Liver (tissue), 8 donors: ENCODE measurements at regions not wholly inside any gene's neighbourhood (a gene's known extent, or its start where the extent isn't known, plus 50 kb on each side); places are given as distances from the start of the nearest gene placed in this dataset.

Experiments used
- DNase-seq: peaks from one replicate; pipeline ENCODE4 v3.0.0-alpha.2; 2017; ENCODE audit warnings: low spot score
- H3K27ac ChIP-seq, 2 donors: one replicate each; pipeline ENCODE4 v1.7.0; 2013; ENCODE audit warnings: inconsistent platforms in 2 of 2, low read length in 2 of 2, control low read depth in 1 of 2, low read depth in 1 of 2, mild to moderate bottlenecking in 1 of 2
- H3K27me3 ChIP-seq, 4 donors: one replicate each; pipeline versions ENCODE4 v1.6.1 to v1.7.0; 2013; ENCODE audit warnings: low read length in 3 of 4, inconsistent platforms in 1 of 4, mild to moderate bottlenecking in 1 of 4, moderate library complexity in 1 of 4; ENCODE audit not compliant: control insufficient read depth in 4 of 4, insufficient read depth in 4 of 4
- H3K36me3 ChIP-seq, 4 donors: one replicate each; pipeline versions ENCODE4 v1.6.1 to v1.7.0; 2013; ENCODE audit warnings: low read length in 3 of 4, mild to moderate bottlenecking in 3 of 4, low read depth in 1 of 4, moderate library complexity in 1 of 4; ENCODE audit not compliant: control insufficient read depth in 4 of 4, insufficient read depth in 3 of 4
- H3K4me1 ChIP-seq, 4 donors: one replicate each; pipeline versions ENCODE4 v1.6.1 to v1.7.0; 2013; ENCODE audit warnings: low read length in 3 of 4, mild to moderate bottlenecking in 3 of 4, moderate library complexity in 1 of 4; ENCODE audit not compliant: control insufficient read depth in 4 of 4, insufficient read depth in 4 of 4
- H3K4me3 ChIP-seq, 3 donors: one replicate each; pipeline versions ENCODE4 v1.6.1 to v1.7.0; 2013; ENCODE audit warnings: low read length in 3 of 3, control low read depth in 1 of 3, low read depth in 1 of 3, mild to moderate bottlenecking in 1 of 3
- H3K9ac ChIP-seq, 2 donors: one replicate each; pipeline ENCODE4 v1.7.0; 2013; ENCODE audit warnings: low read length in 2 of 2, mild to moderate bottlenecking in 2 of 2, moderate library complexity in 2 of 2, control low read depth in 1 of 2, low read depth in 1 of 2
- H3K9me3 ChIP-seq, 4 donors: one replicate each; pipeline versions ENCODE4 v1.6.1 to v1.7.0; 2013; ENCODE audit warnings: low read length in 3 of 4; ENCODE audit not compliant: control insufficient read depth in 4 of 4
- EGR1 ChIP-seq, 2 donors: IDR thresholded peaks; 2 replicates each; pipeline ENCODE4 v1.6.1; 2016 to 2018; ENCODE audit warnings: antibody characterized with exemption in 2 of 2, low read depth in 2 of 2
- FOXA1 ChIP-seq: IDR thresholded peaks from 2 replicates; pipeline ENCODE4 v1.6.1; 2016; ENCODE audit warnings: antibody characterized with exemption
- FOXA2 ChIP-seq: IDR thresholded peaks from 2 replicates; pipeline ENCODE4 v1.6.1; 2016; ENCODE audit warnings: antibody characterized with exemption
- GABPA ChIP-seq, 2 donors: IDR thresholded peaks in 1 of 2; conservative IDR thresholded peaks in 1 of 2; 2 replicates each; pipeline ENCODE4 v1.6.1; 2016; ENCODE audit warnings: antibody characterized with exemption in 2 of 2, mild to moderate bottlenecking in 1 of 2, moderate library complexity in 1 of 2
- HNF4A ChIP-seq, 2 donors: conservative IDR thresholded peaks; 2 replicates each; pipeline ENCODE4 v1.6.1; 2016; ENCODE audit warnings: antibody characterized with exemption in 2 of 2, mild to moderate bottlenecking in 2 of 2
- HNF4G ChIP-seq: IDR thresholded peaks from 2 replicates; pipeline ENCODE4 v1.6.1; 2016; ENCODE audit warnings: antibody characterized with exemption
- JUND ChIP-seq, 2 donors: IDR thresholded peaks; 2 replicates each; pipeline ENCODE4 v1.6.1; 2016; ENCODE audit warnings: antibody characterized with exemption in 2 of 2
- NR2F2 ChIP-seq: IDR thresholded peaks from 2 replicates; pipeline ENCODE4 v1.6.1; 2016; ENCODE audit warnings: antibody characterized with exemption
- RAD21 ChIP-seq, 2 donors: IDR thresholded peaks; 2 replicates each; pipeline ENCODE4 v1.6.1; 2016; ENCODE audit warnings: antibody characterized with exemption in 2 of 2, mild to moderate bottlenecking in 2 of 2
- RXRA ChIP-seq, 2 donors: IDR thresholded peaks; 2 replicates each; pipeline ENCODE4 v1.6.1; 2017 to 2018; ENCODE audit warnings: antibody characterized with exemption in 2 of 2, mild to moderate bottlenecking in 1 of 2
- SP1 ChIP-seq: IDR thresholded peaks from 2 replicates; pipeline ENCODE4 v1.6.1; 2018; ENCODE audit warnings: antibody characterized with exemption, mild to moderate bottlenecking
- TAF1 ChIP-seq: conservative IDR thresholded peaks from 2 replicates; pipeline ENCODE4 v1.6.1; 2016; ENCODE audit warnings: antibody characterized with exemption, mild to moderate bottlenecking
- YY1 ChIP-seq: IDR thresholded peaks from 2 replicates; pipeline ENCODE4 v1.6.1; 2016; ENCODE audit warnings: antibody characterized with exemption, mild to moderate bottlenecking
- WGBS: extraction: QIAGEN DNeasy Blood & Tissue Kit; methylation state at CpG from one replicate; pipeline ENCODE4 v1.1.7; 2013; 5-methylcytosine and 5-hydroxymethylcytosine counted together
- TF ChIP-seq, protein P1 (sequence below): IDR thresholded peaks from 2 replicates; pipeline ENCODE4 v1.6.1; 2016; ENCODE audit warnings: antibody characterized with exemption
- TF ChIP-seq, protein P2 (sequence below): IDR thresholded peaks from 2 replicates; pipeline ENCODE4 v1.6.1; 2016; ENCODE audit warnings: antibody characterized with exemption
- TF ChIP-seq, protein P3 (sequence below): IDR thresholded peaks from 2 replicates; pipeline ENCODE4 v1.6.1; 2016; ENCODE audit warnings: antibody characterized with exemption
- TF ChIP-seq, protein P4 (sequence below): IDR thresholded peaks from 2 replicates; pipeline ENCODE4 v1.6.1; 2016; ENCODE audit warnings: antibody characterized with exemption, mild to moderate bottlenecking
- TF ChIP-seq, protein P5 (sequence below): fragments of 150-350 bp; IDR thresholded peaks from 2 replicates; pipeline ENCODE4 v1.5.1; 2017; ENCODE audit warnings: improper control_type of control experiment, low read depth, low read length; ENCODE audit not compliant: missing input control
- donor health status: healthy.
- donor health status: healthy.
- donor health status: healthy.
- donor health status: healthy.
- donor health status: healthy.

DNA sequence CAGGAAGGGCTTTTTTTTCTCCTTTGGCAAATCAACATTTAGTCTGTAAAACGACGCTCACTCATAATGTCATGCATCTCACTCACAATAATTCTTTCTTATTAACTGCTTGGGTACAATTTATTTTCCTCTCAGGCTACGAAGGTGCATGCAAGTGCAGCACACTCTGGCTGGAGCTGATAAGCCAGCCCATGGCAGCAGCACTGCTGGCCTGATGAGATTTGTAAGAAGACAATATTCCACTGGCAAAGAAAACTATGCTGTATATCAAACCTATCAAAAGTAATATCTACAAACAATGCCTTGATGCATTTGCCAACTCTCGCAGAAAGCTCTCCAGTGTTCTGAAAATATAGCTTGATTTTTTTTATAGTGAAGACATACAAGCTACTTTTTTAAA lies 170.0 kb upstream of the PHF14 start:
- H3K4me1 ChIP-seq, result no peaks in the 10 kb centered on the region
- H3K27ac ChIP-seq, result no peak overlapping the region
- WGBS, result 70% methylated on average over 4 of the region's 4 CpGs
- H3K9ac ChIP-seq, result no peak overlapping the region
- no peak for TF ChIP-seq RAD21 (IDR thresholded peaks at IDR 0.05)
- no peak for TF ChIP-seq EGR1 (IDR thresholded peaks at IDR 0.05; ENCODE audit: low read depth in 2 of 2)
- TF ChIP-seq FOXA2, result no peak
- TF ChIP-seq RXRA (IDR thresholded peaks at IDR 0.05), result no peak
- no peak for TF ChIP-seq NR2F2
- no peak for TF ChIP-seq JUND (IDR thresholded peaks at IDR 0.05)
- TF ChIP-seq HNF4G, result no peak
- TF ChIP-seq SP1, result no peak
- TF ChIP-seq, protein P1, sequence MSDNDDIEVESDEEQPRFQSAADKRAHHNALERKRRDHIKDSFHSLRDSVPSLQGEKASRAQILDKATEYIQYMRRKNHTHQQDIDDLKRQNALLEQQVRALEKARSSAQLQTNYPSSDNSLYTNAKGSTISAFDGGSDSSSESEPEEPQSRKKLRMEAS, result no peak
- no peak for DNase-seq
- no peaks in the 10 kb centered on the region for H3K36me3 ChIP-seq
- H3K4me3 ChIP-seq, result no peak overlapping the region
- no peaks in the 10 kb centered on the region for H3K9me3 ChIP-seq
- H3K27me3 ChIP-seq, result no peaks in the 10 kb centered on the region

DNA sequence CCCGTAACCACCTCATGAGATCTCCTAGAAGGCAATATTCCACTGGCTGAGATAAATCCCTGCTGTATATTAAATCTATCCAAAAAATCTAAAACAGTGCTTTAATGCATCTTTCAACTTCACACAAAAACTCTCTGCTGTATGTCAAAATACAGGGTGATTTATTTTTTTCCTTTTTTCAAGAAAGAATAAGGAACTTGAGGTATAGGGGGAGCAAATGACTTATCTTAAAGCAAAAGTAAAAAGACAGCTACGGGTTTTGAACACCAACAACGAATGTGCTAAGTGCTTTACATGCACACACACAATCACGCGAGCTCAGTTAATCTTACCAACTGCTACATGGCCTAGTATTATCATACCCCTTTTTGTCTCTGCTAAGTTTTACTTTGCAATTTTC lies 168.9 kb upstream of the PHF14 start:
- Histone ChIP-seq H3K4me1 (no peaks in the 10 kb centered on the region), H3K9ac (no peak overlapping the region), H3K27me3 (no peaks in the 10 kb centered on the region), H3K27ac (no peak overlapping the region), H3K4me3 (no peak overlapping the region), H3K36me3 (no peaks in the 10 kb centered on the region), H3K9me3 (no peaks in the 10 kb centered on the region)
- no peak for DNase-seq
- WGBS, result 79% methylated on average over 5 of the region's 5 CpGs
- TF ChIP-seq JUND (IDR thresholded peaks at IDR 0.05) (no peak), FOXA1 (no peak)

DNA sequence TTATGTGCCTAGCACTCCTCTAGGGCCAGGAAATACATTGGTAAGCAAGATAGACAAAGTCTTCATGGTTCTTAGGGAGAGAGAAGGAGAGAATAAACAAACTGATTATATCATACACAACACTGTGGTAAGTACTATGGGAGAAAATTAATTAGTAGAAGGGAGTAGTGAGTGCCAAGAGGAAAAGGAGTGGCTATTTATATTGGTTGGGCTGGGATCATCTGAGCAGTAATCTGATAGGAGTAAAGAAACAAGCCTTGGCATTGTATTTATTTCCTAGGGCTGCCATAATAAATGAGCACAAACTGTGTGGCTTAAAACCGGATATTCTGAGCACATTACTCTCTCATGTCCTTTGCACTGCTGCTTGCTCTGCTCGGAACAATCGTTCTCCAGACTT lies 158.1 kb upstream of the PHF14 start:
- no peaks in the 10 kb centered on the region for H3K36me3 ChIP-seq
- TF ChIP-seq NR2F2 (no peak), HNF4G (no peak), RXRA (IDR thresholded peaks at IDR 0.05) (no peak), SP1 (no peak), YY1 (no peak), RAD21 (IDR thresholded peaks at IDR 0.05) (no peak), JUND (IDR thresholded peaks at IDR 0.05) (no peak), FOXA2 (no peak), EGR1 (IDR thresholded peaks at IDR 0.05; ENCODE audit: low read depth in 2 of 2) (no peak), GABPA (IDR thresholded peaks at IDR 0.05 in 1 of 2, conservative IDR thresholded peaks at IDR 0.05 in 1 of 2) (no peak), FOXA1 (no peak), TAF1 (no peak), HNF4A (conservative IDR thresholded peaks at IDR 0.05) (no peak)
- TF ChIP-seq, protein P2, sequence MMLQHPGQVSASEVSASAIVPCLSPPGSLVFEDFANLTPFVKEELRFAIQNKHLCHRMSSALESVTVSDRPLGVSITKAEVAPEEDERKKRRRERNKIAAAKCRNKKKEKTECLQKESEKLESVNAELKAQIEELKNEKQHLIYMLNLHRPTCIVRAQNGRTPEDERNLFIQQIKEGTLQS, result no peak
- TF ChIP-seq, protein P1, result no peak
- TF ChIP-seq, protein P3, sequence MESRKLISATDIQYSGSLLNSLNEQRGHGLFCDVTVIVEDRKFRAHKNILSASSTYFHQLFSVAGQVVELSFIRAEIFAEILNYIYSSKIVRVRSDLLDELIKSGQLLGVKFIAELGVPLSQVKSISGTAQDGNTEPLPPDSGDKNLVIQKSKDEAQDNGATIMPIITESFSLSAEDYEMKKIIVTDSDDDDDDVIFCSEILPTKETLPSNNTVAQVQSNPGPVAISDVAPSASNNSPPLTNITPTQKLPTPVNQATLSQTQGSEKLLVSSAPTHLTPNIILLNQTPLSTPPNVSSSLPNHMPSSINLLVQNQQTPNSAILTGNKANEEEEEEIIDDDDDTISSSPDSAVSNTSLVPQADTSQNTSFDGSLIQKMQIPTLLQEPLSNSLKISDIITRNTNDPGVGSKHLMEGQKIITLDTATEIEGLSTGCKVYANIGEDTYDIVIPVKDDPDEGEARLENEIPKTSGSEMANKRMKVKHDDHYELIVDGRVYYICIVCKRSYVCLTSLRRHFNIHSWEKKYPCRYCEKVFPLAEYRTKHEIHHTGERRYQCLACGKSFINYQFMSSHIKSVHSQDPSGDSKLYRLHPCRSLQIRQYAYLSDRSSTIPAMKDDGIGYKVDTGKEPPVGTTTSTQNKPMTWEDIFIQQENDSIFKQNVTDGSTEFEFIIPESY, result no peak
- TF ChIP-seq, protein P4, sequence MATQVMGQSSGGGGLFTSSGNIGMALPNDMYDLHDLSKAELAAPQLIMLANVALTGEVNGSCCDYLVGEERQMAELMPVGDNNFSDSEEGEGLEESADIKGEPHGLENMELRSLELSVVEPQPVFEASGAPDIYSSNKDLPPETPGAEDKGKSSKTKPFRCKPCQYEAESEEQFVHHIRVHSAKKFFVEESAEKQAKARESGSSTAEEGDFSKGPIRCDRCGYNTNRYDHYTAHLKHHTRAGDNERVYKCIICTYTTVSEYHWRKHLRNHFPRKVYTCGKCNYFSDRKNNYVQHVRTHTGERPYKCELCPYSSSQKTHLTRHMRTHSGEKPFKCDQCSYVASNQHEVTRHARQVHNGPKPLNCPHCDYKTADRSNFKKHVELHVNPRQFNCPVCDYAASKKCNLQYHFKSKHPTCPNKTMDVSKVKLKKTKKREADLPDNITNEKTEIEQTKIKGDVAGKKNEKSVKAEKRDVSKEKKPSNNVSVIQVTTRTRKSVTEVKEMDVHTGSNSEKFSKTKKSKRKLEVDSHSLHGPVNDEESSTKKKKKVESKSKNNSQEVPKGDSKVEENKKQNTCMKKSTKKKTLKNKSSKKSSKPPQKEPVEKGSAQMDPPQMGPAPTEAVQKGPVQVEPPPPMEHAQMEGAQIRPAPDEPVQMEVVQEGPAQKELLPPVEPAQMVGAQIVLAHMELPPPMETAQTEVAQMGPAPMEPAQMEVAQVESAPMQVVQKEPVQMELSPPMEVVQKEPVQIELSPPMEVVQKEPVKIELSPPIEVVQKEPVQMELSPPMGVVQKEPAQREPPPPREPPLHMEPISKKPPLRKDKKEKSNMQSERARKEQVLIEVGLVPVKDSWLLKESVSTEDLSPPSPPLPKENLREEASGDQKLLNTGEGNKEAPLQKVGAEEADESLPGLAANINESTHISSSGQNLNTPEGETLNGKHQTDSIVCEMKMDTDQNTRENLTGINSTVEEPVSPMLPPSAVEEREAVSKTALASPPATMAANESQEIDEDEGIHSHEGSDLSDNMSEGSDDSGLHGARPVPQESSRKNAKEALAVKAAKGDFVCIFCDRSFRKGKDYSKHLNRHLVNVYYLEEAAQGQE, result no peak
- TF ChIP-seq, protein P5, sequence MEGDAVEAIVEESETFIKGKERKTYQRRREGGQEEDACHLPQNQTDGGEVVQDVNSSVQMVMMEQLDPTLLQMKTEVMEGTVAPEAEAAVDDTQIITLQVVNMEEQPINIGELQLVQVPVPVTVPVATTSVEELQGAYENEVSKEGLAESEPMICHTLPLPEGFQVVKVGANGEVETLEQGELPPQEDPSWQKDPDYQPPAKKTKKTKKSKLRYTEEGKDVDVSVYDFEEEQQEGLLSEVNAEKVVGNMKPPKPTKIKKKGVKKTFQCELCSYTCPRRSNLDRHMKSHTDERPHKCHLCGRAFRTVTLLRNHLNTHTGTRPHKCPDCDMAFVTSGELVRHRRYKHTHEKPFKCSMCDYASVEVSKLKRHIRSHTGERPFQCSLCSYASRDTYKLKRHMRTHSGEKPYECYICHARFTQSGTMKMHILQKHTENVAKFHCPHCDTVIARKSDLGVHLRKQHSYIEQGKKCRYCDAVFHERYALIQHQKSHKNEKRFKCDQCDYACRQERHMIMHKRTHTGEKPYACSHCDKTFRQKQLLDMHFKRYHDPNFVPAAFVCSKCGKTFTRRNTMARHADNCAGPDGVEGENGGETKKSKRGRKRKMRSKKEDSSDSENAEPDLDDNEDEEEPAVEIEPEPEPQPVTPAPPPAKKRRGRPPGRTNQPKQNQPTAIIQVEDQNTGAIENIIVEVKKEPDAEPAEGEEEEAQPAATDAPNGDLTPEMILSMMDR, result no peak
- WGBS, result 63% methylated on average over 3 of the region's 3 CpGs
- H3K4me3 ChIP-seq, result no peak overlapping the region
- no peak for DNase-seq
- no peaks in the 10 kb centered on the region for H3K27me3 ChIP-seq
- H3K9me3 ChIP-seq, result peaks cover 0 to 1% (median 0%) of the 10 kb centered on the region in 4 donors
- no peak overlapping the region for H3K9ac ChIP-seq
- H3K4me1 ChIP-seq, result no peaks in the 10 kb centered on the region
- H3K27ac ChIP-seq, result no peak overlapping the region
